ENCODE measurements at regions not wholly inside any gene's neighbourhood (a gene's known extent, or its start where the extent isn't known, plus 50 kb on each side); places are given as distances from the start of the nearest gene placed in this dataset.

GRCh38 chr11:107215010-107215409 is 196.7 kb upstream of the GUCY1A2 start:
- TF ChIP-seq, protein P1, sequence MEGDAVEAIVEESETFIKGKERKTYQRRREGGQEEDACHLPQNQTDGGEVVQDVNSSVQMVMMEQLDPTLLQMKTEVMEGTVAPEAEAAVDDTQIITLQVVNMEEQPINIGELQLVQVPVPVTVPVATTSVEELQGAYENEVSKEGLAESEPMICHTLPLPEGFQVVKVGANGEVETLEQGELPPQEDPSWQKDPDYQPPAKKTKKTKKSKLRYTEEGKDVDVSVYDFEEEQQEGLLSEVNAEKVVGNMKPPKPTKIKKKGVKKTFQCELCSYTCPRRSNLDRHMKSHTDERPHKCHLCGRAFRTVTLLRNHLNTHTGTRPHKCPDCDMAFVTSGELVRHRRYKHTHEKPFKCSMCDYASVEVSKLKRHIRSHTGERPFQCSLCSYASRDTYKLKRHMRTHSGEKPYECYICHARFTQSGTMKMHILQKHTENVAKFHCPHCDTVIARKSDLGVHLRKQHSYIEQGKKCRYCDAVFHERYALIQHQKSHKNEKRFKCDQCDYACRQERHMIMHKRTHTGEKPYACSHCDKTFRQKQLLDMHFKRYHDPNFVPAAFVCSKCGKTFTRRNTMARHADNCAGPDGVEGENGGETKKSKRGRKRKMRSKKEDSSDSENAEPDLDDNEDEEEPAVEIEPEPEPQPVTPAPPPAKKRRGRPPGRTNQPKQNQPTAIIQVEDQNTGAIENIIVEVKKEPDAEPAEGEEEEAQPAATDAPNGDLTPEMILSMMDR (IDR thresholded peaks at IDR 0.05; ENCODE audit: low read length), result no peak
- no peak for TF ChIP-seq EZH2 (IDR thresholded peaks at IDR 0.05; ENCODE audit: borderline replicate concordance, low read length)
